ENCODE measurements at regions not wholly inside any gene's neighbourhood (a gene's known extent, or its start where the extent isn't known, plus 50 kb on each side); places are given as distances from the start of the nearest gene placed in this dataset.

DNA sequence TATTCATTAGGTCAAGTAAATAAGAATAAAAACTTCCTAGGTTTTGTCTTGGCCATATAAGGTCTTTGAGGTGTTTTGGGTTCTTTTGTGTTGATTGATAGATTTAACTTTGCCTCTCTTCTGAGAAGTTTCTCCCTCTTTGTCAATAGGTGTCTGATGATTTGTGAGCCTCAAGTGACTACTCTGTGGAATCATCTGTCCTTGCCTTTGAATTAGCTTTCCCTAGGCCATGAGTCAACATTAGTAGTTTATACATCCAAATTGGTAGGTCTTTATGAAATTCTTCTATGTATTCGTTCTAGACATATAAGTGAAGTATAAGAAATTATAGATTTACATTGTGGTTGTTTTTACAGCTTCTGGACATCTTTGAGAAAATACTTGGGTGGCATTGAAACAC lies 864.4 kb downstream of the USP25 start:
- DNase-seq, result no peak
- Mint-ChIP-seq H3K4me1 (ENCODE audit: low read depth, unreplicated experiment) (no peaks in the 10 kb centered on the region), H3K9me3 (ENCODE audit: unreplicated experiment) (no peaks in the 10 kb centered on the region), H3K27me3 (ENCODE audit: insufficient read depth, unreplicated experiment) (peaks cover 9% of the 10 kb centered on the region), H3K4me3 (ENCODE audit: unreplicated experiment) (no peak overlapping the region), H3K27ac (ENCODE audit: unreplicated experiment) (no peak overlapping the region), H3K36me3 (ENCODE audit: insufficient read depth, unreplicated experiment) (no peaks in the 10 kb centered on the region)
- no peaks in the 10 kb centered on the region for H3K36me3 ChIP-seq (ENCODE audit: control insufficient read depth, insufficient read depth, low read length)
- ChIA-PET CTCF (no interaction called here), POLR2A (no interaction called here)
- TF ChIP-seq, protein P1, sequence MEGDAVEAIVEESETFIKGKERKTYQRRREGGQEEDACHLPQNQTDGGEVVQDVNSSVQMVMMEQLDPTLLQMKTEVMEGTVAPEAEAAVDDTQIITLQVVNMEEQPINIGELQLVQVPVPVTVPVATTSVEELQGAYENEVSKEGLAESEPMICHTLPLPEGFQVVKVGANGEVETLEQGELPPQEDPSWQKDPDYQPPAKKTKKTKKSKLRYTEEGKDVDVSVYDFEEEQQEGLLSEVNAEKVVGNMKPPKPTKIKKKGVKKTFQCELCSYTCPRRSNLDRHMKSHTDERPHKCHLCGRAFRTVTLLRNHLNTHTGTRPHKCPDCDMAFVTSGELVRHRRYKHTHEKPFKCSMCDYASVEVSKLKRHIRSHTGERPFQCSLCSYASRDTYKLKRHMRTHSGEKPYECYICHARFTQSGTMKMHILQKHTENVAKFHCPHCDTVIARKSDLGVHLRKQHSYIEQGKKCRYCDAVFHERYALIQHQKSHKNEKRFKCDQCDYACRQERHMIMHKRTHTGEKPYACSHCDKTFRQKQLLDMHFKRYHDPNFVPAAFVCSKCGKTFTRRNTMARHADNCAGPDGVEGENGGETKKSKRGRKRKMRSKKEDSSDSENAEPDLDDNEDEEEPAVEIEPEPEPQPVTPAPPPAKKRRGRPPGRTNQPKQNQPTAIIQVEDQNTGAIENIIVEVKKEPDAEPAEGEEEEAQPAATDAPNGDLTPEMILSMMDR (IDR thresholded peaks at IDR 0.05; ENCODE audit: insufficient read depth in 1 of 2, low read depth in 1 of 2, low read length in 1 of 2, severe bottlenecking in 1 of 2, unreplicated experiment in 1 of 2), result no peak
- BruUV-seq (replicated peaks), result no TSS peak
- no peaks in the 10 kb centered on the region for H3K27me3 ChIP-seq (replicated peaks; ENCODE audit: control insufficient read depth, insufficient read depth, low read length)
- H3K9me3 ChIP-seq, result no peaks in the 10 kb centered on the region
- intact Hi-C loops (cut with micrococcal nuclease; ENCODE audit: unreplicated experiment), result no loop called here
- H3K4me3 ChIP-seq (ENCODE audit: low read depth, low read length), result no peak overlapping the region
- no peaks in the 10 kb centered on the region for H3K4me1 ChIP-seq

DNA sequence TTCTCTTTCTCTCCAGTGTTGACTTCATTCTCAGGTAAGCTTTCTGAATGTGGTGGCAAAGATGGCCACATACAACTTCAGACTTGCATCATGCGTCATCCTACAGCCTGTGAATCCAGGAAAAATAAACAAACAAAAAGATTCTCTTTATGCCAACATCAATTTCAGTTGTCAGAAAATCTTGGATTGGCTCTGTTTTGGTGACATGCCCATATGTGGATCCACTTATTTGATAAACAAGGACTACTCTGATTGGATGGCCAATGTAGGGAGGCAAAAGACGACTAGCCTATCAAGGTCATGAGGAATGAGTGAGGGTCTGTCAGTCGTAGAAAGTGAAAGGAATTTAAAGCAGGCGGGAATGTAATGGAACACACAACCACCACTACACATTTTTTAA lies 866.6 kb downstream of the USP25 start:
- POLR2A ChIA-PET, result no interaction called here
- CTCF ChIA-PET, result no interaction called here
- TF ChIP-seq, protein P1 (IDR thresholded peaks at IDR 0.05; ENCODE audit: insufficient read depth in 1 of 2, low read depth in 1 of 2, low read length in 1 of 2, severe bottlenecking in 1 of 2, unreplicated experiment in 1 of 2), result no peak
- H3K9me3 ChIP-seq, result no peaks in the 10 kb centered on the region
- no TSS peak for BruUV-seq (replicated peaks)
- intact Hi-C loops (cut with micrococcal nuclease; ENCODE audit: unreplicated experiment), result no loop called here
- H3K4me1 Mint-ChIP-seq (ENCODE audit: low read depth, unreplicated experiment), result no peaks in the 10 kb centered on the region
- no peaks in the 10 kb centered on the region for H3K4me1 ChIP-seq
- H3K27me3 ChIP-seq (replicated peaks; ENCODE audit: control insufficient read depth, insufficient read depth, low read length), result no peaks in the 10 kb centered on the region
- H3K27ac Mint-ChIP-seq (ENCODE audit: unreplicated experiment), result no peak overlapping the region
- peaks cover 9% of the 10 kb centered on the region for H3K27me3 Mint-ChIP-seq (ENCODE audit: insufficient read depth, unreplicated experiment)
- DNase-seq, result no peak
- no peaks in the 10 kb centered on the region for H3K36me3 Mint-ChIP-seq (ENCODE audit: insufficient read depth, unreplicated experiment)
- H3K4me3 Mint-ChIP-seq (ENCODE audit: unreplicated experiment), result no peak overlapping the region
- H3K9me3 Mint-ChIP-seq (ENCODE audit: unreplicated experiment), result no peaks in the 10 kb centered on the region
- H3K4me3 ChIP-seq (ENCODE audit: low read depth, low read length), result no peak overlapping the region
- no peaks in the 10 kb centered on the region for H3K36me3 ChIP-seq (ENCODE audit: control insufficient read depth, insufficient read depth, low read length)

DNA sequence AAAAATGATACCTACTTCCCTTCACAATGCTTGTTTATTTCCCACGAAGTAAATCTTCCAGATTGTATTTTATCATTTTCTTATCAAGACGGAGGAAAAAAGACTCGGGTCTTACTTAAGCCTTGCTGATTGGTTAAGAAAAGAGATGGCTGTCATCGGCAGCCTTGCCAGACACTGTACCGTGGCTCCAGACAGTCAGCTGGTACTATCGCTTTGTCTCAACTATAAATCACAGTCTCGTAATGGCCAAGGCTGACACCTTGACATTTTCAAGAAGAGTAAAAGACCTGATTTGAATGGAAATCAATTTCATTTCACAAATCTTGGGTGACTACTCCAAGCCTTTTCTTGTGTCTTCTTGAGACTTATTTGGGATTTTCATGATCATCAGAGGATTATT lies 868.0 kb downstream of the USP25 start:
- CTCF ChIA-PET, result no interaction called here
- Mint-ChIP-seq H3K27ac (ENCODE audit: unreplicated experiment) (no peak overlapping the region), H3K27me3 (ENCODE audit: insufficient read depth, unreplicated experiment) (peaks cover 6% of the 10 kb centered on the region), H3K4me3 (ENCODE audit: unreplicated experiment) (no peak overlapping the region), H3K36me3 (ENCODE audit: insufficient read depth, unreplicated experiment) (no peaks in the 10 kb centered on the region), H3K9me3 (ENCODE audit: unreplicated experiment) (no peaks in the 10 kb centered on the region), H3K4me1 (ENCODE audit: low read depth, unreplicated experiment) (no peaks in the 10 kb centered on the region)
- H3K36me3 ChIP-seq (ENCODE audit: control insufficient read depth, insufficient read depth, low read length), result no peaks in the 10 kb centered on the region
- TF ChIP-seq, protein P1 (IDR thresholded peaks at IDR 0.05; ENCODE audit: insufficient read depth in 1 of 2, low read depth in 1 of 2, low read length in 1 of 2, severe bottlenecking in 1 of 2, unreplicated experiment in 1 of 2), result no peak
- BruUV-seq (replicated peaks), result no TSS peak
- H3K4me3 ChIP-seq (ENCODE audit: low read depth, low read length), result no peak overlapping the region
- DNase-seq, result no peak
- H3K9me3 ChIP-seq, result no peaks in the 10 kb centered on the region
- no peaks in the 10 kb centered on the region for H3K27me3 ChIP-seq (replicated peaks; ENCODE audit: control insufficient read depth, insufficient read depth, low read length)
- H3K4me1 ChIP-seq, result no peaks in the 10 kb centered on the region
- intact Hi-C loops (cut with micrococcal nuclease; ENCODE audit: unreplicated experiment), result no loop called here
- POLR2A ChIA-PET, result no interaction called here
